ENCODE measurements at regions not wholly inside any gene's neighbourhood (a gene's known extent, or its start where the extent isn't known, plus 50 kb on each side); places are given as distances from the start of the nearest gene placed in this dataset.

DNA sequence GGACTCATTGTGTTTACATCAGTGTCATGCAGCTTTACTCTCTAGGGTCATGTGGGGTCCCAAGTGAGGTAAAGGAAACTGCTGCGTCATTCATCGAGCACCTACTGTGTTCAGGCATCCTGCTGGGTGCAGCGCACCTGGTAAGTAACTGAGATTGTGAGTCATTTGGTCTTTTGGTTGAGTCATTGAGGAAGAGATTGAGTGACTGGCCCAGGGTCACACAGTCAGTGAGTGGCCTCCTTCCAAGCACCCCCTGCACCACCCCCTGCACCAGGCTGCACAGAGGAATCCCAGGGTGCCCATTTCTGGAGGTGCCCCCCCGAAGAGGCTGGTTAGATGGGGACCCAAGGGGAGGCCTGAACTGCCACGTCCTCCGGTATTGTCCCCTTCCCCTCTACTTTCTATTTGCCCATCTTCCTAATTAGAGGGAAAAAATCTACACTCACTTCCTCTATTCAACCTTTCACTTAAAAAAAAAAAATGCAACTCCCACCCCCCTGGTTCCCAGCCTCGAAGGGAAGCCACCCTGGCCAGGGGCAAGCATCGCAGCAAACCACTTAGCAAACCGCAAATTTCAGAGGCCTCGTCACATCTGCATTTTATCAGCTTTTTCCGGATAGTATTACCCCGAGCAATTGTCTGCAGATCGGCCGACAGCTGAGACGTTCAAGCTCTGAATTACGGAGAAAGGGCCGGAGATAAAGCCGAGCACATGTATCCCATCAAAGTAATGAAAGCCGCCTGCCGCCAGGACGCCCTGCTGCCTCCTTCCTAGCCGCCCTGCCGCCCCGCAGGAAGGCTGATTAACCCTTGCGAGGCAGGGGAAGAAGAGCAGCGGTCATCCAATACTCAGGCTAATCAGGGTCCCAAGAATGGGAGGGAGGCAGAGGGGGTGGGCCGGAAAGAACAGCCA, 96.3 kb upstream of the MSX1 start:
- Histone ChIP-seq H4K20me1 (ENCODE audit: control insufficient read depth, extremely low read depth, insufficient read depth, low read length) (no peaks in the 10 kb centered on the region), H3K9me1 (ENCODE audit: control insufficient read depth, extremely low read depth, insufficient read depth, low read length) (no peaks in the 10 kb centered on the region), H3K9me3 (ENCODE audit: control insufficient read depth, low read depth, low read length) (no peaks in the 10 kb centered on the region), H3K9ac (ENCODE audit: control insufficient read depth, extremely low read depth, insufficient read depth, low read length) (no peak overlapping the region), H3K4me2 (ENCODE audit: control insufficient read depth, extremely low read depth, insufficient read depth, low read depth, low read length) (no peak overlapping the region), H3K36me3 (ENCODE audit: control insufficient read depth in 2 of 2, extremely low read depth in 1 of 2, insufficient read depth in 2 of 2, low read length in 2 of 2) (no peaks in the 10 kb centered on the region), H3K4me1 (ENCODE audit: control insufficient read depth, extremely low read depth, insufficient read depth, low read length) (no peaks in the 10 kb centered on the region), H2AFZ (ENCODE audit: control insufficient read depth, low read length) (no peak overlapping the region), H3K27ac (ENCODE audit: control insufficient read depth, insufficient read depth, low read length) (no peak overlapping the region), H3K79me2 (ENCODE audit: control insufficient read depth, insufficient read depth, low read length) (no peaks in the 10 kb centered on the region), H3K4me3 (ENCODE audit: control insufficient read depth in 2 of 3, extremely low read depth in 1 of 3, insufficient read depth in 2 of 3, low read depth in 1 of 3, low read length in 3 of 3) (no peak overlapping the region), H3K27me3 (ENCODE audit: control insufficient read depth, extremely low read depth, insufficient read depth, low read length) (no peaks in the 10 kb centered on the region)
- FAIRE-seq (no peak), DNase-seq (ENCODE audit: low read depth, low spot score) (no peak)
- TF ChIP-seq CTCF (optimal IDR thresholded peaks at IDR 0.05 in 1 of 3, IDR thresholded peaks at IDR 0.05 in 1 of 3, conservative IDR thresholded peaks at IDR 0.05 in 1 of 3; ENCODE audit: extremely low read depth in 1 of 3, insufficient read depth in 2 of 3, low read length in 3 of 3): no peak
- dilution Hi-C loops (cut with MboI; ENCODE audit: extremely low pct_ligation_motif_present, low sequenced_read_pairs): no loop called here

GRCh38 chr4:4762300-4762699, 97.2 kb upstream of the MSX1 start:
- no peaks in the 10 kb centered on the region for H3K4me1 ChIP-seq (ENCODE audit: control insufficient read depth, extremely low read depth, insufficient read depth, low read length)
- H3K27ac ChIP-seq (ENCODE audit: control insufficient read depth, insufficient read depth, low read length): no peak overlapping the region
- H3K9me3 ChIP-seq (ENCODE audit: control insufficient read depth, low read depth, low read length): no peaks in the 10 kb centered on the region
- no peak overlapping the region for H3K9ac ChIP-seq (ENCODE audit: control insufficient read depth, extremely low read depth, insufficient read depth, low read length)
- no peak for FAIRE-seq
- no peak for DNase-seq (ENCODE audit: low read depth, low spot score)
- no peaks in the 10 kb centered on the region for H3K36me3 ChIP-seq (ENCODE audit: control insufficient read depth in 2 of 2, extremely low read depth in 1 of 2, insufficient read depth in 2 of 2, low read length in 2 of 2)
- no peak overlapping the region for H2AFZ ChIP-seq (ENCODE audit: control insufficient read depth, low read length)
- no peak for TF ChIP-seq EZH2 (IDR thresholded peaks at IDR 0.05; ENCODE audit: low read length)
- TF ChIP-seq CTCF (optimal IDR thresholded peaks at IDR 0.05 in 1 of 3, IDR thresholded peaks at IDR 0.05 in 1 of 3, conservative IDR thresholded peaks at IDR 0.05 in 1 of 3; ENCODE audit: extremely low read depth in 1 of 3, insufficient read depth in 2 of 3, low read length in 3 of 3): no peak
- no peak overlapping the region for H3K4me3 ChIP-seq (ENCODE audit: control insufficient read depth in 2 of 3, extremely low read depth in 1 of 3, insufficient read depth in 2 of 3, low read depth in 1 of 3, low read length in 3 of 3)
- H4K20me1 ChIP-seq (ENCODE audit: control insufficient read depth, extremely low read depth, insufficient read depth, low read length): no peaks in the 10 kb centered on the region
- H3K27me3 ChIP-seq (ENCODE audit: control insufficient read depth, extremely low read depth, insufficient read depth, low read length): no peaks in the 10 kb centered on the region
- H3K4me2 ChIP-seq (ENCODE audit: control insufficient read depth, extremely low read depth, insufficient read depth, low read depth, low read length): no peak overlapping the region
- H3K9me1 ChIP-seq (ENCODE audit: control insufficient read depth, extremely low read depth, insufficient read depth, low read length): no peaks in the 10 kb centered on the region
- H3K79me2 ChIP-seq (ENCODE audit: control insufficient read depth, insufficient read depth, low read length): no peaks in the 10 kb centered on the region
- dilution Hi-C loops (cut with MboI; ENCODE audit: extremely low pct_ligation_motif_present, low sequenced_read_pairs): no loop called here
